ENCODE measurements at regions not wholly inside any gene's neighbourhood (a gene's known extent, or its start where the extent isn't known, plus 50 kb on each side); places are given as distances from the start of the nearest gene placed in this dataset.

GRCh38 chr12:84624601-84625000, 288.0 kb downstream of the SLC6A15 start:
- TF ChIP-seq CTCF (IDR thresholded peaks at IDR 0.05) (no peak), POLR2A (IDR thresholded peaks at IDR 0.05) (no peak)
